DOHH2 (cell line): ENCODE measurements at regions not wholly inside any gene's neighbourhood (a gene's known extent, or its start where the extent isn't known, plus 50 kb on each side); places are given as distances from the start of the nearest gene placed in this dataset.

ENCODE experiments used
- EZH2phosphoT487 ChIP-seq: fragments of 200-600 bp; sonication (generic); IDR thresholded peaks from 2 replicates; pipeline ENCODE4 v1.6.1; 2017; ENCODE audit warnings: borderline replicate concordance, mild to moderate bottlenecking, antibody characterized with exemption, low read length, moderate library complexity, mixed read lengths
- TF ChIP-seq, protein P1 (sequence below): fragments of 200-600 bp; sonication (generic); IDR thresholded peaks from one replicate; pipeline ENCODE4 v1.5.1; 2014; ENCODE audit warnings: antibody characterized with exemption, mild to moderate bottlenecking, low read depth, low read length; ENCODE audit not compliant: poor library complexity, severe bottlenecking

GRCh38 chr3:30970183-30970582 is 75.7 kb upstream of the GADL1 start:
- TF ChIP-seq, protein P1, sequence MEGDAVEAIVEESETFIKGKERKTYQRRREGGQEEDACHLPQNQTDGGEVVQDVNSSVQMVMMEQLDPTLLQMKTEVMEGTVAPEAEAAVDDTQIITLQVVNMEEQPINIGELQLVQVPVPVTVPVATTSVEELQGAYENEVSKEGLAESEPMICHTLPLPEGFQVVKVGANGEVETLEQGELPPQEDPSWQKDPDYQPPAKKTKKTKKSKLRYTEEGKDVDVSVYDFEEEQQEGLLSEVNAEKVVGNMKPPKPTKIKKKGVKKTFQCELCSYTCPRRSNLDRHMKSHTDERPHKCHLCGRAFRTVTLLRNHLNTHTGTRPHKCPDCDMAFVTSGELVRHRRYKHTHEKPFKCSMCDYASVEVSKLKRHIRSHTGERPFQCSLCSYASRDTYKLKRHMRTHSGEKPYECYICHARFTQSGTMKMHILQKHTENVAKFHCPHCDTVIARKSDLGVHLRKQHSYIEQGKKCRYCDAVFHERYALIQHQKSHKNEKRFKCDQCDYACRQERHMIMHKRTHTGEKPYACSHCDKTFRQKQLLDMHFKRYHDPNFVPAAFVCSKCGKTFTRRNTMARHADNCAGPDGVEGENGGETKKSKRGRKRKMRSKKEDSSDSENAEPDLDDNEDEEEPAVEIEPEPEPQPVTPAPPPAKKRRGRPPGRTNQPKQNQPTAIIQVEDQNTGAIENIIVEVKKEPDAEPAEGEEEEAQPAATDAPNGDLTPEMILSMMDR = peak; percentile 25
- TF ChIP-seq EZH2phosphoT487 = no peak
